PC-9 (cell line): ENCODE measurements at regions not wholly inside any gene's neighbourhood (a gene's known extent, or its start where the extent isn't known, plus 50 kb on each side); places are given as distances from the start of the nearest gene placed in this dataset.

Experiments
- BruUV-seq: library from RNA; stranded (reverse); fragments of 400-500 nt; replicated peaks from 2 replicates; lab custom pipeline; 2021; lab: Mats Ljungman, UMichigan
- CTCF ChIA-PET: fragments of 300-600 bp; sonication (Branson Sonifier 250); formaldehyde crosslinking; loops from one replicate; lab custom pipeline; 2022; ENCODE audit warnings: antibody characterized with exemption; lab: Charles Lee
- POLR2A ChIA-PET: fragments of 300-600 bp; sonication (Branson Sonifier 250); formaldehyde crosslinking; loops from one replicate; lab custom pipeline; 2022; ENCODE audit warnings: antibody characterized with exemption; ENCODE audit not compliant: unreplicated experiment; lab: Charles Lee
- DNase-seq, 2 experiments: peaks; one replicate each; pipeline versions ENCODE4 v3.0.0 to v3.0.0-alpha.2; 2015 to 2022; ENCODE audit warnings: mixed read lengths in 1 of 2
- H2AFZ ChIP-seq: fragments of 200-600 bp; sonication (generic); 2 replicates; pipeline ENCODE4 v1.8.1; 2017; ENCODE audit warnings: antibody characterized with exemption
- H3F3A ChIP-seq: fragments of 200-600 bp; sonication (generic); 2 replicates; pipeline ENCODE4 v1.8.1; 2017; ENCODE audit warnings: antibody characterized with exemption, mild to moderate bottlenecking, low read depth; ENCODE audit not compliant: insufficient read depth
- H3K27ac ChIP-seq: fragments of 200-600 bp; sonication (generic); 2 replicates; pipeline ENCODE4 v1.6.1; 2016; ENCODE audit warnings: mixed run types
- H3K27me3 ChIP-seq: fragments of 200-600 bp; sonication (generic); 2 replicates; pipeline ENCODE4 v1.6.1; 2016; ENCODE audit warnings: low read depth, mixed run types; ENCODE audit not compliant: insufficient read depth
- H3K36me3 ChIP-seq: fragments of 200-600 bp; sonication (generic); 2 replicates; pipeline ENCODE4 v1.6.1; 2016; ENCODE audit warnings: low read depth, mixed run types
- H3K4me1 ChIP-seq: fragments of 200-600 bp; sonication (generic); replicated peaks from 2 replicates; pipeline ENCODE4 v1.6.1; 2016; ENCODE audit warnings: mixed run types; ENCODE audit not compliant: insufficient read depth
- H3K4me2 ChIP-seq: fragments of 200-600 bp; sonication (generic); 2 replicates; pipeline ENCODE4 v1.6.1; 2017; ENCODE audit warnings: mixed run types
- H3K4me3 ChIP-seq: fragments of 200-600 bp; sonication (generic); 2 replicates; pipeline ENCODE4 v1.6.1; 2016; ENCODE audit warnings: mixed run types
- H3K79me2 ChIP-seq: fragments of 200-600 bp; sonication (generic); 2 replicates; pipeline ENCODE4 v1.6.1; 2017; ENCODE audit warnings: low read depth, mixed run types
- H3K9me2 ChIP-seq: fragments of 200-600 bp; sonication (generic); 2 replicates; pipeline ENCODE4 v1.8.1; 2017; ENCODE audit warnings: mild to moderate bottlenecking; ENCODE audit not compliant: insufficient read depth
- H3K9me3 ChIP-seq: fragments of 200-600 bp; sonication (generic); 2 replicates; pipeline ENCODE4 v1.8.1; 2016; ENCODE audit warnings: low read depth; ENCODE audit not compliant: insufficient read depth
- H4K20me1 ChIP-seq: fragments of 200-600 bp; sonication (generic); 2 replicates; pipeline ENCODE4 v1.8.1; 2017; ENCODE audit not compliant: insufficient read depth
- CTCF ChIP-seq: fragments of 200-600 bp; sonication (generic); conservative IDR thresholded peaks from 2 replicates; pipeline ENCODE4 v1.6.1; 2017; ENCODE audit warnings: mixed run types, antibody characterized with exemption, mild to moderate bottlenecking, moderate library complexity
- EZH2 ChIP-seq: fragments of 200-600 bp; sonication (generic); IDR thresholded peaks from 2 replicates; pipeline ENCODE4 v1.8.0; 2017; ENCODE audit warnings: antibody characterized with exemption, low read depth
- intact Hi-C: fragments of 100-400 bp; cut with micrococcal nuclease; formaldehyde crosslinking; loops from one replicate; pipeline ENCODE4 v1.10.0; 2022; ENCODE audit not compliant: unreplicated experiment

DNA sequence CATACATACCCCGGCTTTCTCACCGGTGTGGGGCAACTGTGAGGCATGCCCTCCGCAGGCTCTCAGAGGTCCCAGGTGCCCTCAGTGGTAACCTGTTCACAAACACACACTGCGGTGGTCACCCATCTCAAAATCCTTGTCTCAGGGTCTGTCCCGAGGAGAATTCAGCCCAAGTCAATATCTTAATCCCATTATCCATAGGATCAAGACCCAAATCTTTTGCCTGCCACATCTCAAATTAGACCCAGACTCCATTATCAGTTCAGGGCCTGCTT lies 140.8 kb downstream of the CDC5L start:
- H3K9me2 ChIP-seq: no peaks in the 10 kb centered on the region
- DNase-seq: no peak
- no peaks in the 10 kb centered on the region for H3F3A ChIP-seq
- no peaks in the 10 kb centered on the region; the same call in 1 of the 2 replicates for H3K9me3 ChIP-seq
- no peak overlapping the region for H3K4me2 ChIP-seq
- H2AFZ ChIP-seq: no peak overlapping the region
- H4K20me1 ChIP-seq: no peaks in the 10 kb centered on the region
- ChIA-PET CTCF (no interaction called here), POLR2A (no interaction called here)
- H3K4me3 ChIP-seq: no peak overlapping the region
- H3K4me1 ChIP-seq: no peaks in the 10 kb centered on the region
- intact Hi-C loops: no loop called here
- BruUV-seq: no TSS peak
- H3K36me3 ChIP-seq: no peaks in the 10 kb centered on the region
- peaks cover 13% of the 10 kb centered on the region; the same call in 1 of the 2 replicates for H3K27me3 ChIP-seq
- H3K27ac ChIP-seq: no peak overlapping the region
- H3K79me2 ChIP-seq: no peaks in the 10 kb centered on the region
- TF ChIP-seq CTCF (no peak), EZH2 (no peak)

GRCh38 chr6:44528716-44529115 lies 141.2 kb downstream of the CDC5L start:
- Histone ChIP-seq H3K4me1 (no peaks in the 10 kb centered on the region), H4K20me1 (no peaks in the 10 kb centered on the region), H3K9me2 (no peaks in the 10 kb centered on the region), H3K36me3 (no peaks in the 10 kb centered on the region), H3K4me2 (no peak overlapping the region), H3K4me3 (no peak overlapping the region), H3K9me3 (no peaks in the 10 kb centered on the region; the same call in 1 of the 2 replicates), H3F3A (no peaks in the 10 kb centered on the region), H3K79me2 (no peaks in the 10 kb centered on the region), H3K27ac (no peak overlapping the region), H3K27me3 (peaks cover 14% of the 10 kb centered on the region; the same call in 1 of the 2 replicates), H2AFZ (no peak overlapping the region)
- POLR2A ChIA-PET: no interaction called here
- TF ChIP-seq CTCF: no peak
- TF ChIP-seq EZH2: no peak
- intact Hi-C loops: no loop called here
- no TSS peak for BruUV-seq
- CTCF ChIA-PET: no interaction called here
- no peak for DNase-seq

DNA sequence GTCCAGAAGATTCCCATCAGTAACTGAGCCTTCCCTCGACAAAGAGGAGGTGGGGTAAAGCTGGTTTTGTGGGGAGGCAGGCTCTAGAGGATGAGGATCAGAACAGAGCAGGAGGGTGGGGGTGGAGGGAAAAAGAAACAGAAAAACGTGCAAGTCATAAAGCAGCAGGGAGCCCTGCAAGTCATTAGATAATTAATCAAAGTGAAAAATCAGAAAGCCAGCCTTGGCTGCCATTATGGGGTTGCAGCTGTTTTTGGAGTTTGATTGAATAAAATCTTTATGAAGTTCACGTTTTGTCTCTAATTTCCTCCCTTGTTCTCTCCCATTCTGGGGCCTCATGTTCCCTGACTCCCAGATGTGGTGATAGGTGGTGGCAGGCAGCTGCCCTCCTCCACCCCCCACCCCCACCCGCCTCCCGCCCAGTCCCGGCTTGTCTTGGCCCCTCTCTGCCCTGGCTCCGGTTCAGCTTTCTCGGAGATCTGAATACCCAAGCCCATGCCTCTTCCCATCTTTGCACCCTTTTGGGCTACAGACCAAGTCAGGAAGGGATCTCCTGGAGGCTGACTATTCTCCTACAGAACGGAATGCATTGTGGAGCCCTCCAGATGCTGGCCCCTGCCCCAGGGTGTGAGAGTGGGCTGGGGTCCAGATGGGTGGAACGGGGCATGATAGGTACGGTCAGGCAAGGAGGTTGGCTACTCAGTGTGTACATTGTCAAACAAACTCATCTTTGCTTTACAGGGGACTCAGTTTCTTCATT lies 141.8 kb downstream of the CDC5L start:
- Histone ChIP-seq H3K9me3 (no peaks in the 10 kb centered on the region; the same call in 1 of the 2 replicates), H3K79me2 (no peaks in the 10 kb centered on the region), H3K4me2 (no peak overlapping the region), H3F3A (no peaks in the 10 kb centered on the region), H3K9me2 (no peaks in the 10 kb centered on the region), H3K27me3 (peaks cover 14% of the 10 kb centered on the region; the same call in 1 of the 2 replicates), H3K4me1 (no peaks in the 10 kb centered on the region), H4K20me1 (no peaks in the 10 kb centered on the region), H3K4me3 (no peak overlapping the region), H2AFZ (no peak overlapping the region), H3K36me3 (no peaks in the 10 kb centered on the region), H3K27ac (no peak overlapping the region)
- DNase-seq: no peak
- ChIA-PET POLR2A (no interaction called here), CTCF (no interaction called here)
- TF ChIP-seq EZH2: no peak
- no TSS peak for BruUV-seq
- intact Hi-C loops: no loop called here
